WTC11 (cell line): ENCODE measurements at regions not wholly inside any gene's neighbourhood (a gene's known extent, or its start where the extent isn't known, plus 50 kb on each side); places are given as distances from the start of the nearest gene placed in this dataset.

Experiments
- ATAC-seq: fragments of 200-7000 bp; cut with Tn5 transposase; 2 replicates; pipeline ENCODE4 v1.10.0; 2021; ENCODE audit warnings: mild to moderate bottlenecking, moderate library complexity
- CTCF ChIA-PET: fragments of 300-600 bp; sonication (Branson Sonifier 250); formaldehyde crosslinking; loops from one replicate; lab custom pipeline; 2021; ENCODE audit warnings: antibody characterized with exemption; lab: Charles Lee
- POLR2A ChIA-PET: fragments of 350-600 bp; sonication (Branson Sonifier 250); formaldehyde crosslinking; loops from one replicate; lab custom pipeline; 2021; ENCODE audit warnings: antibody characterized with exemption; lab: Charles Lee
- DNase-seq: peaks from one replicate; pipeline ENCODE4 v3.0.0; 2021; ENCODE audit warnings: low spot score
- H3K27ac Mint-ChIP-seq: 2 replicates; pipeline ENCODE4 v1.8.0; 2021; ENCODE audit warnings: mixed read lengths
- H3K27me3 Mint-ChIP-seq: 2 replicates; pipeline ENCODE4 v1.8.0; 2021; ENCODE audit warnings: low read depth, mild to moderate bottlenecking, moderate library complexity, mixed read lengths
- H3K36me3 Mint-ChIP-seq: 2 replicates; pipeline ENCODE4 v1.8.0; 2021; ENCODE audit warnings: mixed read lengths
- H3K4me1 Mint-ChIP-seq: 2 replicates; pipeline ENCODE4 v1.8.0; 2022; ENCODE audit warnings: mixed read lengths
- H3K4me3 Mint-ChIP-seq: 2 replicates; pipeline ENCODE4 v1.8.0; 2021; ENCODE audit warnings: mild to moderate bottlenecking, moderate library complexity, mixed read lengths
- H3K9me3 Mint-ChIP-seq: 2 replicates; pipeline ENCODE4 v1.8.0; 2021; ENCODE audit warnings: mixed read lengths
- CBFB ChIP-seq: sonication (generic); formaldehyde crosslinking; IDR thresholded peaks from 2 replicates; pipeline ENCODE4 v1.8.1; 2022; ENCODE audit warnings: mild to moderate bottlenecking, low read depth, missing genetic modification reagents
- CREB1 ChIP-seq: sonication (generic); formaldehyde crosslinking; IDR thresholded peaks from 2 replicates; pipeline ENCODE4 v1.8.0; 2023; ENCODE audit warnings: mild to moderate bottlenecking, missing genetic modification reagents
- CREM ChIP-seq: sonication (generic); formaldehyde crosslinking; IDR thresholded peaks from 2 replicates; pipeline ENCODE4 v1.8.1; 2022; ENCODE audit warnings: mild to moderate bottlenecking, missing genetic modification reagents, moderate library complexity
- FOXK1 ChIP-seq: sonication (generic); formaldehyde crosslinking; IDR thresholded peaks from 2 replicates; pipeline ENCODE4 v1.8.0; 2022; ENCODE audit warnings: mild to moderate bottlenecking, moderate library complexity, missing genetic modification reagents
- FOXP1 ChIP-seq: sonication (generic); formaldehyde crosslinking; IDR thresholded peaks from 2 replicates; pipeline ENCODE4 v1.8.0; 2022; ENCODE audit warnings: missing genetic modification reagents, mild to moderate bottlenecking, moderate library complexity, borderline replicate concordance
- GABPB1 ChIP-seq: sonication (generic); formaldehyde crosslinking; IDR thresholded peaks from 2 replicates; pipeline ENCODE4 v1.8.1; 2023; ENCODE audit warnings: mild to moderate bottlenecking, missing genetic modification reagents
- GTF2I ChIP-seq: fragments of 250-450 bp; sonication (Bioruptor Pico); conservative IDR thresholded peaks from 2 replicates; pipeline ENCODE4 v1.4.0; 2021; ENCODE audit warnings: mild to moderate bottlenecking
- JUN ChIP-seq: sonication (generic); formaldehyde crosslinking; IDR thresholded peaks from 2 replicates; pipeline ENCODE4 v1.8.0; 2023; ENCODE audit warnings: mild to moderate bottlenecking, missing genetic modification reagents
- NR2C2 ChIP-seq: sonication (generic); formaldehyde crosslinking; IDR thresholded peaks from 2 replicates; pipeline ENCODE4 v1.8.0; 2022; ENCODE audit warnings: mild to moderate bottlenecking, missing genetic modification reagents
- SMAD3 ChIP-seq: sonication (generic); formaldehyde crosslinking; IDR thresholded peaks from 2 replicates; pipeline ENCODE4 v1.8.0; 2022; ENCODE audit warnings: missing genetic modification reagents, mild to moderate bottlenecking, borderline replicate concordance
- SOX15 ChIP-seq: fragments of 250-450 bp; sonication (Bioruptor Pico); IDR thresholded peaks from 2 replicates; pipeline ENCODE4 v1.9.0; 2021; ENCODE audit warnings: mild to moderate bottlenecking
- SP1 ChIP-seq: sonication (generic); formaldehyde crosslinking; conservative IDR thresholded peaks from 2 replicates; pipeline ENCODE4 v1.8.1; 2022; ENCODE audit warnings: missing genetic modification reagents
- ZNF219 ChIP-seq: sonication (generic); formaldehyde crosslinking; IDR thresholded peaks from 2 replicates; pipeline ENCODE4 v1.8.0; 2023; ENCODE audit warnings: missing genetic modification reagents, mild to moderate bottlenecking, borderline replicate concordance
- ZNF423 ChIP-seq: fragments of 250-450 bp; sonication (Bioruptor Pico); IDR thresholded peaks from 2 replicates; pipeline ENCODE4 v2.1.2; 2022; ENCODE audit warnings: mild to moderate bottlenecking, moderate library complexity
- ZSCAN18 ChIP-seq: fragments of 250-450 bp; sonication (Bioruptor Pico); IDR thresholded peaks from 2 replicates; pipeline ENCODE4 v2.1.2; 2022; ENCODE audit warnings: mild to moderate bottlenecking, moderate library complexity
- TF ChIP-seq, protein P1 (sequence below): sonication (generic); formaldehyde crosslinking; IDR thresholded peaks from 2 replicates; pipeline ENCODE4 v1.8.0; 2023; ENCODE audit warnings: mild to moderate bottlenecking, missing genetic modification reagents
- TF ChIP-seq, protein P2 (sequence below): sonication (generic); formaldehyde crosslinking; IDR thresholded peaks from 2 replicates; pipeline ENCODE4 v1.8.1; 2023; ENCODE audit warnings: mild to moderate bottlenecking, missing genetic modification reagents, moderate library complexity
- TF ChIP-seq, protein P3 (sequence below): sonication (generic); formaldehyde crosslinking; IDR thresholded peaks from 2 replicates; pipeline ENCODE4 v1.8.1; 2022; ENCODE audit warnings: low read depth, mild to moderate bottlenecking, moderate library complexity, missing genetic modification reagents, borderline replicate concordance
- TF ChIP-seq, protein P4 (sequence below): fragments of 250-450 bp; sonication (Bioruptor Pico); IDR thresholded peaks from 2 replicates; pipeline ENCODE4 v1.9.0; 2021; ENCODE audit warnings: mild to moderate bottlenecking

DNA sequence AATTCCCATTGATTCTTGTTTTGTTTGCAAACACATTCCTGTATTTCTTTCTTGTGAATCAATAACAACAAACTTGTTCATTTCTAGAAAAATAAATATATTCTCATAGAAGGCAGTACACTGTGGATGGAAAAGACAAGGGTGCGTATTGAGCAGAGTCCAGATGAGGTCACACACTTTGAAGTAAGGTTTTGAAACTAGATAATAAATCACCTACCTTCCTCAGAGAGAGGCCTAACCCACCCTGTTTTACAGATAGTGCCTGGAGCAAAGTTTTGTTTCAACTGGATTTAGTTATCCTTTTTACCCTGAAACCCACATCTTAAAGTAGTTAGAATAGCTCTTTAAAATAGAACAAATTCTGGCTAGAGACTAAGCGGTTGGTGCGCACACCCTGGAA is 137.1 kb upstream of the PIEZO2 start:
- POLR2A ChIA-PET = no interaction called here
- CTCF ChIA-PET = no interaction called here
- Mint-ChIP-seq H3K27ac (no peak overlapping the region), H3K4me1 (peaks cover 11% of the 10 kb centered on the region), H3K9me3 (peaks cover 4% of the 10 kb centered on the region; the same call in 1 of the 2 replicates), H3K4me3 (no peak overlapping the region), H3K36me3 (no peaks in the 10 kb centered on the region), H3K27me3 (no peaks in the 10 kb centered on the region)
- no peak for TF ChIP-seq SP1 (CRISPR knock-in tag)
- TF ChIP-seq, protein P1, sequence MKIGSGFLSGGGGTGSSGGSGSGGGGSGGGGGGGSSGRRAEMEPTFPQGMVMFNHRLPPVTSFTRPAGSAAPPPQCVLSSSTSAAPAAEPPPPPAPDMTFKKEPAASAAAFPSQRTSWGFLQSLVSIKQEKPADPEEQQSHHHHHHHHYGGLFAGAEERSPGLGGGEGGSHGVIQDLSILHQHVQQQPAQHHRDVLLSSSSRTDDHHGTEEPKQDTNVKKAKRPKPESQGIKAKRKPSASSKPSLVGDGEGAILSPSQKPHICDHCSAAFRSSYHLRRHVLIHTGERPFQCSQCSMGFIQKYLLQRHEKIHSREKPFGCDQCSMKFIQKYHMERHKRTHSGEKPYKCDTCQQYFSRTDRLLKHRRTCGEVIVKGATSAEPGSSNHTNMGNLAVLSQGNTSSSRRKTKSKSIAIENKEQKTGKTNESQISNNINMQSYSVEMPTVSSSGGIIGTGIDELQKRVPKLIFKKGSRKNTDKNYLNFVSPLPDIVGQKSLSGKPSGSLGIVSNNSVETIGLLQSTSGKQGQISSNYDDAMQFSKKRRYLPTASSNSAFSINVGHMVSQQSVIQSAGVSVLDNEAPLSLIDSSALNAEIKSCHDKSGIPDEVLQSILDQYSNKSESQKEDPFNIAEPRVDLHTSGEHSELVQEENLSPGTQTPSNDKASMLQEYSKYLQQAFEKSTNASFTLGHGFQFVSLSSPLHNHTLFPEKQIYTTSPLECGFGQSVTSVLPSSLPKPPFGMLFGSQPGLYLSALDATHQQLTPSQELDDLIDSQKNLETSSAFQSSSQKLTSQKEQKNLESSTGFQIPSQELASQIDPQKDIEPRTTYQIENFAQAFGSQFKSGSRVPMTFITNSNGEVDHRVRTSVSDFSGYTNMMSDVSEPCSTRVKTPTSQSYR (CRISPR knock-in tag) = no peak
- ATAC-seq (no peak), DNase-seq (no peak)

- POLR2A ChIA-PET = no interaction called here
- DNase-seq (no peak), ATAC-seq (no peak)
- CTCF ChIA-PET = no interaction called here
- H3K27ac Mint-ChIP-seq = no peak overlapping the region
- H3K9me3 Mint-ChIP-seq = peaks cover 7% of the 10 kb centered on the region
- no peaks in the 10 kb centered on the region for H3K27me3 Mint-ChIP-seq
- TF ChIP-seq GTF2I (CRISPR knock-in tag) (no peak), ZNF423 (CRISPR knock-in tag) (no peak), CREM (CRISPR knock-in tag) (no peak), JUN (CRISPR knock-in tag) (no peak), FOXP1 (CRISPR knock-in tag) (no peak), CREB1 (CRISPR knock-in tag) (no peak), ZSCAN18 (CRISPR knock-in tag) (no peak)
- H3K4me3 Mint-ChIP-seq = no peak overlapping the region
- peaks cover 3% of the 10 kb centered on the region; the same call in 1 of the 2 replicates for H3K36me3 Mint-ChIP-seq
- H3K4me1 Mint-ChIP-seq = no peaks in the 10 kb centered on the region; the same call in 1 of the 2 replicates
Measured at GRCh38 chr18:11284811-11285210, 135.4 kb upstream of the PIEZO2 start.

DNA sequence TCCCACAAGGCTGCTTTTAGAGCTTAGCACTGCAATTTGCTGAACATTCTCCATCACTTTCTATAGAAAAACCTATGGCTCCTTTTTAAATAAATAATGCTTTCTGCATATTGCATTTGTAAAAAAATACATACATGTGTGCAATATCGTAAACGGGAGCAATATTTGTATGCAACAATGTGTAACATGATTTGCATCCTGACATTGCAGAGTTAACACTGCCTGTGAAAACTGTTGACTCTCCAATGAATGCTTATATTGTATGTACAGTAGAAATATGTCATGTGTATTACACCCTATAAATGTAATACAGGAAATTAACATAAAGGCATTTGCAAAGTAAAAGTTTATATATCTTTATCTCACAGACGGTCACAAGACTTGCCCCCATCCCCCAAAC is 135.0 kb upstream of the PIEZO2 start:
- Mint-ChIP-seq H3K4me1 (no peaks in the 10 kb centered on the region), H3K36me3 (peaks cover 5% of the 10 kb centered on the region; the same call in 1 of the 2 replicates)
- no peak for ATAC-seq

DNA sequence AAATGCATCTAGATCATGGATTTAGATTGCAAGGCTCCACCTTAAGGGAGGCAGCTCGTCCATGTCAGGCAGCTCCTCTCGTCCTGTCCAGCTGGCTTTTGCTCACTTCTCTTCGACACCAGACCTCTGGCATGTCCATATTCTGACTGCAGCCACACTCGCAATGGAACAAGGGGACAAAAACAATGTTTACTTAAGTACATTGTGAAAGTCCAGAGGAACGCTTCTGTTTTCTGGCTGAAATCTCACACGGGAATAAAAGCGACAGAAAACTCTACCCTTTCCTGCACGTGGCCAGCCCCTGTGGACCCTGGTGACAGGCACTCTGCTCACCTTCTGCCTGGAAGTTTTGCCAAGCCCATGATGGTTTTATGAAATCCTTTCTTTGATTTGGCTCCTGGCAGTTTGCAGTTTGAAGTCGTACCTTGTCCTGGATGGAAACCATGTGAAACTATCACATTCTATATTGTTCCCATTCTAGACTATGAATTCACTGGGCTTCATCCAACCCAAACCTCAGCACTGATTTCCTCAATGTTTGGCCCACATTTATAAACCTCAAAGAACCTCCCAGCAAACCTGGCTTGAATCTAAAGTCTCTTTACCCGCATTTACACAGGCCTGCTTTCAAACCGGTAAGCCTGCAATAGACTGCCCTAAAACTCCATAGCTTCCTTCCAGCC is 134.3 kb upstream of the PIEZO2 start:
- Mint-ChIP-seq H3K9me3 (peaks cover 18% of the 10 kb centered on the region), H3K27me3 (no peaks in the 10 kb centered on the region), H3K36me3 (peaks cover 7% of the 10 kb centered on the region), H3K27ac (no peak overlapping the region), H3K4me3 (no peak overlapping the region), H3K4me1 (no peaks in the 10 kb centered on the region; the same call in 1 of the 2 replicates)
- ChIA-PET CTCF (interaction anchor here (1.0 to 1.4 kb wide), 2 partner anchors 27 to 269 kb away, joined by 3 read pairs; no protein-coding TSS in a partner anchor), POLR2A (no interaction called here)
- no peak for DNase-seq
- no peak for ATAC-seq
- TF ChIP-seq, protein P2, sequence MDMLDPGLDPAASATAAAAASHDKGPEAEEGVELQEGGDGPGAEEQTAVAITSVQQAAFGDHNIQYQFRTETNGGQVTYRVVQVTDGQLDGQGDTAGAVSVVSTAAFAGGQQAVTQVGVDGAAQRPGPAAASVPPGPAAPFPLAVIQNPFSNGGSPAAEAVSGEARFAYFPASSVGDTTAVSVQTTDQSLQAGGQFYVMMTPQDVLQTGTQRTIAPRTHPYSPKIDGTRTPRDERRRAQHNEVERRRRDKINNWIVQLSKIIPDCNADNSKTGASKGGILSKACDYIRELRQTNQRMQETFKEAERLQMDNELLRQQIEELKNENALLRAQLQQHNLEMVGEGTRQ = no peak
- TF ChIP-seq ZNF219 (CRISPR knock-in tag) (no peak), GABPB1 (CRISPR knock-in tag) (no peak), SOX15 (CRISPR knock-in tag) (no peak), GTF2I (CRISPR knock-in tag) (no peak), FOXK1 (CRISPR knock-in tag) (no peak), NR2C2 (CRISPR knock-in tag) (no peak), CBFB (CRISPR knock-in tag) (no peak)
- TF ChIP-seq, protein P3, sequence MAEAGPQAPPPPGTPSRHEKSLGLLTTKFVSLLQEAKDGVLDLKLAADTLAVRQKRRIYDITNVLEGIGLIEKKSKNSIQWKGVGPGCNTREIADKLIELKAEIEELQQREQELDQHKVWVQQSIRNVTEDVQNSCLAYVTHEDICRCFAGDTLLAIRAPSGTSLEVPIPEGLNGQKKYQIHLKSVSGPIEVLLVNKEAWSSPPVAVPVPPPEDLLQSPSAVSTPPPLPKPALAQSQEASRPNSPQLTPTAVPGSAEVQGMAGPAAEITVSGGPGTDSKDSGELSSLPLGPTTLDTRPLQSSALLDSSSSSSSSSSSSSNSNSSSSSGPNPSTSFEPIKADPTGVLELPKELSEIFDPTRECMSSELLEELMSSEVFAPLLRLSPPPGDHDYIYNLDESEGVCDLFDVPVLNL = no peak
- TF ChIP-seq, protein P4, sequence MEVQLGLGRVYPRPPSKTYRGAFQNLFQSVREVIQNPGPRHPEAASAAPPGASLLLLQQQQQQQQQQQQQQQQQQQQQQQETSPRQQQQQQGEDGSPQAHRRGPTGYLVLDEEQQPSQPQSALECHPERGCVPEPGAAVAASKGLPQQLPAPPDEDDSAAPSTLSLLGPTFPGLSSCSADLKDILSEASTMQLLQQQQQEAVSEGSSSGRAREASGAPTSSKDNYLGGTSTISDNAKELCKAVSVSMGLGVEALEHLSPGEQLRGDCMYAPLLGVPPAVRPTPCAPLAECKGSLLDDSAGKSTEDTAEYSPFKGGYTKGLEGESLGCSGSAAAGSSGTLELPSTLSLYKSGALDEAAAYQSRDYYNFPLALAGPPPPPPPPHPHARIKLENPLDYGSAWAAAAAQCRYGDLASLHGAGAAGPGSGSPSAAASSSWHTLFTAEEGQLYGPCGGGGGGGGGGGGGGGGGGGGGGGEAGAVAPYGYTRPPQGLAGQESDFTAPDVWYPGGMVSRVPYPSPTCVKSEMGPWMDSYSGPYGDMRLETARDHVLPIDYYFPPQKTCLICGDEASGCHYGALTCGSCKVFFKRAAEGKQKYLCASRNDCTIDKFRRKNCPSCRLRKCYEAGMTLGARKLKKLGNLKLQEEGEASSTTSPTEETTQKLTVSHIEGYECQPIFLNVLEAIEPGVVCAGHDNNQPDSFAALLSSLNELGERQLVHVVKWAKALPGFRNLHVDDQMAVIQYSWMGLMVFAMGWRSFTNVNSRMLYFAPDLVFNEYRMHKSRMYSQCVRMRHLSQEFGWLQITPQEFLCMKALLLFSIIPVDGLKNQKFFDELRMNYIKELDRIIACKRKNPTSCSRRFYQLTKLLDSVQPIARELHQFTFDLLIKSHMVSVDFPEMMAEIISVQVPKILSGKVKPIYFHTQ = no peak

More for the DNA sequence above, 135.0 kb upstream of the PIEZO2 start:
- H3K27me3 Mint-ChIP-seq = no peaks in the 10 kb centered on the region
- POLR2A ChIA-PET = no interaction called here
- CTCF ChIA-PET = no interaction called here
- TF ChIP-seq SMAD3 = no peak
- TF ChIP-seq FOXK1 (CRISPR knock-in tag) = no peak
- no peak for DNase-seq
- no peak overlapping the region for H3K4me3 Mint-ChIP-seq
- H3K27ac Mint-ChIP-seq = no peak overlapping the region
- H3K9me3 Mint-ChIP-seq = peaks cover 12% of the 10 kb centered on the region
